A204.1 (cell line): ENCODE measurements at regions not wholly inside any gene's neighbourhood (a gene's known extent, or its start where the extent isn't known, plus 50 kb on each side); places are given as distances from the start of the nearest gene placed in this dataset.

ENCODE experiments used
- FAIRE-seq: peaks from 2 replicates; lab custom pipeline; 2012; peaks lifted over from hg19 to GRCh38; lab: Jason Lieb, UNC

- FAIRE-seq = no peak
Measured at GRCh38 chr10:58970160-58970915, 206.1 kb upstream of the PHYHIPL start.

- FAIRE-seq = no peak
Measured at GRCh38 chr10:58971211-58971610, 205.2 kb upstream of the PHYHIPL start.

- FAIRE-seq = no peak
Measured at GRCh38 chr10:58971796-58972491, 204.5 kb upstream of the PHYHIPL start.

- no peak for FAIRE-seq
Measured at GRCh38 chr10:58972576-58973234, 203.7 kb upstream of the PHYHIPL start.

- no peak for FAIRE-seq
Measured at GRCh38 chr10:58973235-58973595, 203.2 kb upstream of the PHYHIPL start.

- no peak for FAIRE-seq
Measured at GRCh38 chr10:58976254-58976653, 200.2 kb upstream of the PHYHIPL start.

- no peak for FAIRE-seq
Measured at GRCh38 chr10:58979711-58980110, 196.7 kb upstream of the PHYHIPL start.

GRCh38 chr10:58980826-58981415, 195.5 kb upstream of the PHYHIPL start:
- no peak for FAIRE-seq

GRCh38 chr10:58981846-58982245, 194.6 kb upstream of the PHYHIPL start:
- no peak for FAIRE-seq

- FAIRE-seq = no peak
Measured at GRCh38 chr10:58982470-58983239, 193.8 kb upstream of the PHYHIPL start.

GRCh38 chr10:58985216-58985615, 191.2 kb upstream of the PHYHIPL start:
- FAIRE-seq = no peak

- FAIRE-seq = no peak
Measured at GRCh38 chr10:58989486-58990039, 186.9 kb upstream of the PHYHIPL start.

GRCh38 chr10:58990693-58991092, 185.8 kb upstream of the PHYHIPL start:
- no peak for FAIRE-seq

GRCh38 chr10:58991856-58992255, 184.6 kb upstream of the PHYHIPL start:
- no peak for FAIRE-seq

GRCh38 chr10:58992830-58993460, 183.5 kb upstream of the PHYHIPL start:
- FAIRE-seq = no peak

GRCh38 chr10:58993480-58994221, 182.8 kb upstream of the PHYHIPL start:
- no peak for FAIRE-seq

GRCh38 chr10:58994226-58995057, 182.0 kb upstream of the PHYHIPL start:
- FAIRE-seq = no peak

GRCh38 chr10:58995058-58995596, 181.3 kb upstream of the PHYHIPL start:
- FAIRE-seq = no peak

- FAIRE-seq = no peak
Measured at GRCh38 chr10:58996063-58996462, 180.4 kb upstream of the PHYHIPL start.
